ENCODE measurements at regions not wholly inside any gene's neighbourhood (a gene's known extent, or its start where the extent isn't known, plus 50 kb on each side); places are given as distances from the start of the nearest gene placed in this dataset.
"Not testable (repeated sequence)": the region's sequence is repeated elsewhere in the genome, so short reads cannot be mapped to it uniquely, and the experiment has no call there.

DNA sequence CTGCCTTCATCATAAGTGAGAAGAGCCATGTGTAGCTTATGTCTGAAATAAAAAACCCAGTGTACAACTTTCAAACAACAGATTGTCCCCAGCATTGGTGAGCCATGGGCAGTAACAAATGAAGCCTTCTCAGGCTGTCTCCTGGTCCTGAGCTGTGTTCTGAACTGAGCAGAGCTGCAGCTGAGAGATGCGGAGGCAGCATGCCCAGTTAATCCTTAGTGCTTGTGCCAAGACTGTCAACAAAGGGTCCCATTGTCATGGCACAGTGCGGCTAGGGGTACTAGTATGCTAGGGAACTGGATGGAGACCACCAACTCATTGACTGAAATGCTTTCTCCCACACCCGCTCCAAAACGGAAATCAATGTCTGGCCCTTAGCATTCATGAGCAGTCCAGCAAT, 154.3 kb downstream of the RMST start:
- DNase-seq (no peak), ATAC-seq (no peak)

- DNase-seq (no peak), ATAC-seq (no peak)
These were observed 166.4 kb downstream of the RMST start for GRCh38 chr12:97628962-97629361.

GRCh38 chr12:97629382-97629781, 166.8 kb downstream of the RMST start:
- no peak for ATAC-seq
- no peak for DNase-seq

DNA sequence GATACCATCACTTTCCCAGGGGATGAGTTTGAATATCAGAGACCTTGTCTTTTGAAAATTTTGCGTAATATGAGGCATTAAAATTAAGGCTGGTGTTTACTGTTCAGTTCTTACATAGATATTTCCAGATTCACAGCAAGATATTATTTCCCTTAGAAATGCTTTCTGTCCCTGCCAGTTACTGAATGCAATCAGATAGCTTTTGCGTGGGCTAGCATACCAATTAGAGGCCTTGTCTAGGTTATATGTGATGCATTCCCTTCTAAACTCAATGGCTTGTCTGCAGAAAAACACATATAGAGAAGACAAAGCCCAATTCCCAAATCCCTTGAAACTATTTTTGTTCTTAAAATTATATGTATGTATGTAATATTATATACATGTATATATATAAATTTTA, 167.8 kb downstream of the RMST start:
- ATAC-seq (no peak), DNase-seq (no peak)

GRCh38 chr12:97630875-97631274, 168.3 kb downstream of the RMST start:
- no peak for DNase-seq
- no peak for ATAC-seq

DNA sequence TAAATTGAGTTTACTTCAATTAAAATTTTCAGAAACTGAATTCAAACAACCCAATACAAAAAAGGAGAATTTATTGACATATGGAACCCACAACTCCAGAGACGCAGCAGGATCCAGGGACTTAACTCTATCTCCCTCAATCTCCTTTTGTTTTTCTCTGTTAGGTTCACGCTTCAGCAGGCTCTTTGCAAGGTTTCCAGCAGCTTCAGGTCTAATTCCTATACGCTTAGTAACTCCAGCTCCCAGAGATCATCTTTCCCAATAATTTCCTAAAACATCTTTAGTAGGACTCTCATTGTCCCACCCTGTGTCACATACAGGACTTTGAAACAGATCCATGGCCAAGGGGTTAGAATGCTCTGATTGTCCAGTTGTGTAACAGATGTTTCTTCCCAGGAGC, 175.2 kb downstream of the RMST start:
- ATAC-seq: no peak

GRCh38 chr12:97638739-97639138, 176.1 kb downstream of the RMST start:
- ATAC-seq (no peak), DNase-seq (no peak)

More for the DNA sequence above, 175.2 kb downstream of the RMST start:
- DNase-seq: no peak

- no peak for DNase-seq
- ATAC-seq: no peak
These were observed 177.1 kb downstream of the RMST start for GRCh38 chr12:97639702-97640101.

DNA sequence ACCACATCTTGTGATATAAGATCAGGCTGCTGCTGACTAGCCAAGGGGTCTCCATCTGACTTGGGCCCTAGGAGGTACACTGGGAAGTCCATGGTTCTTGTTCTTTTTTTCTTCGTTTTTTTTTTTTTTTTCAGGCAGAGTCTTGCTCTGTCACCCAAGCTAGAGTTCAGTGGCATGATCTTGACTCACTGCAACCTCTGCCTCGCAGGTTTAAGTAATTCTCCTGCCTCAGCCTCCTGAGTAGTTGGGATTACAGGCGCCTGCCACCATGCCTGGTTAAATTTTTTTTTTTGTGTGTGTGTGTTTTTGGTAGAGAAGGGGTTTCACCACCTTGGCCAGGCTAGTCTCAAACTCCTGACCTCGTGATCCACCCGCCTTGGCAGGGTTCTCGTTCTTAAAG, 178.2 kb downstream of the RMST start:
- DNase-seq (no peak), ATAC-seq (no peak)

GRCh38 chr12:97642911-97643310, 180.3 kb downstream of the RMST start:
- no peak for ATAC-seq

DNA sequence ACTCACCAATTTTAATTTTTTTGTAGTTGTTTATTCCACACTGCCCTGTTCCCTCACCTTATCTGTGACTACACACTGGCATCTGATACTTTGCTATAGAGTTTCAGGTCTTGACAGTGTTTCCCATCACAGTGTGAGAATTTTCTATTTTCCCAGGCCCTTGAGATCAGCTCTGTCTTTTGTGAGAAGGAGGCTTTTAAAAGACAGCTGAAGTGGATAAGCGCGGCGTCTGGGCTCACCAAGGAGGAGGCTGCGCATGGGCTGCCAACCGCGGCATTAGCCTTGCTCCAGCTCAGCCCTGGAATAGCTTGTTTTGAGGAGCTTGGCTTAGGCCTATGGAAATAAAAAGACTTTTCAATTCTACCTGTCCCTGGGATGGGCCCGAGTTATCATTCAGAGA, 181.3 kb downstream of the RMST start:
- ATAC-seq: no peak
- DNase-seq: no peak

More at GRCh38 chr12:97642911-97643310, 180.3 kb downstream of the RMST start:
- DNase-seq: no peak

DNA sequence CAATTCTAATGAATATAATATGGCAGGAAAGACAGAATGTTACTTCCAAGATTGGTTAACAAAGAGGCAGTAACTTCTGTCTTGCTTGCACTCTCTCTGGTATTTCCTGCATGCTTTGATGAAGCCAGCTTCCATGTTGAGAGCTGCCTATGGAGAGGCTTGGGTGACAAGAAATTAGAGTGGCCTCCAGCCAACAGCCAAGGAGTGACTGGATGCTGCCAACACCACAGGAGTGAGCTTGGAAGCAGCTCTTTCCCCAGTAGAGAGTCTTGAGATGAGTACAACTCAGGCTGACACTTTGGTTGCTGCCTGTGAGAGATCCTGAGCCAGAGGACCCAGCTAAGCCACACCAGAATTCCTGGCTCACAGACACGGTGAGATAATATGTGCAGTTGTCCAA, 183.1 kb downstream of the RMST start:
- DNase-seq (no peak), ATAC-seq (no peak)

DNA sequence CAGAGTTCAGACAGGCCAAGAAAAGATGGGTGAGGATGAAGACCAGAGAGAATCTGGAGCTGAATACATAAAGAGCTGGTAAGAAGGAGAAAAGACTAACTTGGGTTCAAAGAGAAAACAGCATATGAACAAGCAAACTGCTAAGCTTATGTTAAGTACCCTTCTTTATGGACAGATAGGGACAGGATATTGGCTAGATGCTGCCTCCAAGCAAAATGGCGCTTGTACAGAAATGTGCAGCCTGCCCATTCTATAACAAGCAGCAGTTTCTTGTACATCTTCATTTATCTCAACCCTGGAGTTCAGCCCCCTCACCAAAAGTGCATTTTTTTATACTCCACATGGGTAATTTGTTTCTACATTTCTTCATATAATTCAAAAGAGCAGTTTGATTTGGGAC, 184.5 kb downstream of the RMST start:
- ATAC-seq (no peak), DNase-seq (no peak)

- ATAC-seq (no peak), DNase-seq (no peak)
These were observed 187.6 kb downstream of the RMST start for GRCh38 chr12:97650242-97650641.

DNA sequence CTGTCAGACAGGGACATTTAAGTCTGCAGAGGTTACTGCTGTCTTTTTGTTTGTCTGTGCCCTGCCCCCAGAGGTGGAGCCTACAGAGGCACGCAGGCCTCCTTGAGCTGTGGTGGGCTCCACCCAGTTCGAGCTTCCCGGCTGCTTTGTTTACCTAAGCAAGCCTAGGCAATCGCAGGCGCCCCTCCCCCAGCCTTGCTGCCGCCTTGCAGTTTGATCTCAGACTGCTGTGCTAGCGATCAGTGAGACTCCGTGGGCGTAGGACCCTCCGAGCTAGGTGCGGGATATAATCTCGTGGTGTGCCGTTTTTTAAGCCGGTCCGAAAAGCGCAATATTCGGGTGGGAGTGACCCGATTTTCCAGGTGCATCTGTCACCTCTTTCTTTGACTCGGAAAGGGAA, 193.9 kb downstream of the RMST start:
- DNase-seq, ATAC-seq: not testable (repeated sequence)

GRCh38 chr12:97659117-97659880, 196.7 kb downstream of the RMST start:
- DNase-seq: no peak
- ATAC-seq: no peak

GRCh38 chr12:97666263-97666662, 203.7 kb downstream of the RMST start:
- no peak for ATAC-seq
- DNase-seq: no peak

- DNase-seq: no peak
- ATAC-seq: no peak
These were observed 210.3 kb downstream of the RMST start for GRCh38 chr12:97672870-97673269.

DNA sequence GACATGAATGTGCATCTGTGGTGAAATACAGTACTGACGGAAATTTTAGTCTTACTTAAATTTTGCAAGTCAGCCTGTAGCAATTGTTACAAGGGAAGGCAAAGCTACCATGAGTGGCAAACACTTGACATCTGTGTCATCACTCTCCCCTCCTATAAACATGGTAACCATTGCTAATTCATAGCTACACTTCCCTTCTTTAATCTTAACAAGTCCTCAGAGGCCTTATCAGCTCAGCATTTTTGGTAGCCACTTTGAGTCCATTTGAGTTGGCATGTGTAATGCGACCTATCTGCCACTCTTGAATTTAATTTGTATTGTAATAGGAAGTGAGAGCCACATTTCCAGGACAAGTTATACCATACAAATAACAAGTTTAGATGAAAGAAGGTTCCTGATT, 218.1 kb downstream of the RMST start:
- no peak for DNase-seq
- no peak for ATAC-seq

DNA sequence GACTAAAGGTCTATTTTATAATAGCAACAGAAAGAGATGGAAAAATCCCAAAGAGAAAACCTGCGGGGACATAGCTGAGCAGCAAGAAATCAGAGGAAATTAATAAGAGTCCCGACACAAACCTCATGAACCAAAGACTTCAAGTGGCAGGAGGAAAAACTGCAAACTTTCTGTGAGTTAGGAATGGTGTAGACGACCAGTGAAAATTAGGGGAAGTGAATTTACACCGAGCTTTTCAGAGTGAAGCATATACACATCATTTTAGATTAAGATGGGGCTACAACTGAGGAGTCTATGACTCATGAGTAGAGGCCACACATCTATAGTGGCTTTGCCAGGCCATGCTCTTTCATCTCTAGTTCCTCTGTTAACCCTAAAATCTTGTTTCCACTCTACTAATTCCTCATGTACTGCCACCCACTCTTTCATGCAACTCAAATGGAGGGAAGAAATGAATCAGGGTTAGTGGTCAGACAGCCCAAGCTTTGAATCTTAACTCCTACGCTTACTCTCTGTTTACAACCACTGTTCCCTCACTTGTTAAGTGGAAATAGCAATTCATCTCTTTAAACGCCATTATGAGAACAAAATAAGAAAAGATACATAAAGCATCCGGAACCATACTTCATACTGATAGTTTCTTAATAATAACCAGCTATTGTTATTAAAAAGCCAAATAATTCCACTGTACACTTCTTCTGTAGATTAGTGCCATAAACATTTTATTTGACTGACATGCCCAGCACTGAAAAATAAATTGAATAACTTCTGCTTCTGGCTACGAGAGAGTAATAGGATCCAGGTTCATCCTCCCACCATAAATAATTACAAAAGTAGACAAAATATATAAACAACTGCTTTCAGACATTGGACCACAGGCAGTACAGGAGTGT, 219.3 kb downstream of the RMST start:
- ATAC-seq (peak; percentile 89), DNase-seq (no peak)

GRCh38 chr12:97685360-97685759, 222.8 kb downstream of the RMST start:
- ATAC-seq: no peak
- DNase-seq: no peak

DNA sequence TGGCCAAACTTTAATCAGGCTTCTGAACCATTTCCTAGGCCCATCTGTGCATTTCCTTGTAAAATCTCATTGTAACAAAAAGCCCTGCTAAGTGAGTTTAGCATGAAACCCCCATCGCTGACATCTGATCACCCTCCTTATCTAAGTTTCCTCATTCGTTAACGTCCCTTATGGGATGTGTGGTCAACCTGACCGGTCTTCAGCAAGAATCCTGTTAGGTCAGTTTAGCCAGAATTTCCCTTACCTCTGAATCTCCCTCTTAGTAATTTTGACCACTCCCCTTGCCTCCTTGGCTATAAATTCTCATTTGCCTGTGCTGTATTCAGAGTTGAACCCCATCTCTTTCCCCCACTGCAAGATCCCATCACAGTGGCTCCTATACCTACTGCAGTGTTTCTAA, 239.3 kb downstream of the RMST start:
- no peak for DNase-seq
- ATAC-seq: no peak

DNA sequence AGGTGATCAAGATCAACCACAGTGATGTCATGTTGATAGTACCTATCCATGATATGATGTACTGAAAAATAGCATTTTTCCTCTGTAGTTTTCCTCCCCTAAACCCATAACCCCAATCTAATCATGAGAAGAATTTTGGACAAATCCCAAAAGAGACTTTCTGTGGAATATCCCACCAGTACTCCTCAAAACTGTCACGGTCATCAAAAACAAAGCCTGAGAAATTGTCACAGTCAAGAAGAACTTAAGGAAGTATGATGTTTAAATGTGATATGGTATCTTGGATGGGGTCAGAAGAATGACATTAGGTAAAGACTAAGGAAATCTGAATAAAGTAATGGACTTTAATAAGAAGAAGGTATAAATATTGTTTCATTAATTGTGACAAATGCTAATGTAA, 248.8 kb downstream of the RMST start:
- ATAC-seq: no peak
- DNase-seq: no peak

- ATAC-seq (no peak), DNase-seq (no peak)
These were observed 250.7 kb downstream of the RMST start for GRCh38 chr12:97713270-97713669.

Measured in stimulated activated naive CD8-positive, alpha-beta T cell treated with anti-CD3 and anti-CD28 coated beads, Interleukin-15, Interleukin-2, amounts not matched to agents 100 U/mL and 50 U/mL, for 24 hours (primary cell).